ENCODE measurements at regions not wholly inside any gene's neighbourhood (a gene's known extent, or its start where the extent isn't known, plus 50 kb on each side); places are given as distances from the start of the nearest gene placed in this dataset.

- no peak for TF ChIP-seq EZH2 (IDR thresholded peaks at IDR 0.05; ENCODE audit: low read depth)
- TF ChIP-seq CTCF (conservative IDR thresholded peaks at IDR 0.05): no peak
- no peaks in the 10 kb centered on the region for H4K20me1 ChIP-seq (ENCODE audit: insufficient read depth)
- no peak overlapping the region for H3K27ac ChIP-seq
- H3K4me3 ChIP-seq: no peak overlapping the region
- no peak overlapping the region for H2AFZ ChIP-seq
- POLR2A ChIA-PET (ENCODE audit: unreplicated experiment): interaction anchor here (0.5 to 0.6 kb wide), 3 partner anchors 23 to 835 kb away, joined by 4 to 6 read pairs (median 5); no protein-coding TSS in a partner anchor
- no peaks in the 10 kb centered on the region for H3K9me3 ChIP-seq (ENCODE audit: insufficient read depth, low read depth)
- peaks cover 6% of the 10 kb centered on the region; the same call in 1 of the 2 replicates for H3K9me2 ChIP-seq (ENCODE audit: insufficient read depth)
- no peaks in the 10 kb centered on the region for H3K27me3 ChIP-seq (ENCODE audit: insufficient read depth, low read depth)
- no TSS peak for BruUV-seq (replicated peaks)
- no peaks in the 10 kb centered on the region for H3K79me2 ChIP-seq (ENCODE audit: low read depth)
- DNase-seq: no peak
- no peaks in the 10 kb centered on the region for H3F3A ChIP-seq (ENCODE audit: insufficient read depth, low read depth)
- no peaks in the 10 kb centered on the region for H3K4me1 ChIP-seq (replicated peaks; ENCODE audit: insufficient read depth)
- intact Hi-C loops (cut with micrococcal nuclease; ENCODE audit: unreplicated experiment): no loop called here
- no peaks in the 10 kb centered on the region for H3K36me3 ChIP-seq (ENCODE audit: low read depth)
- CTCF ChIA-PET: no interaction called here
- no peak overlapping the region for H3K4me2 ChIP-seq
Observed at GRCh38 chr3:176521531-176522175, 675.6 kb downstream of the TBL1XR1 start.

- H3F3A ChIP-seq (ENCODE audit: insufficient read depth, low read depth): no peaks in the 10 kb centered on the region
- H3K9me3 ChIP-seq (ENCODE audit: insufficient read depth, low read depth): 0 out of 2 replicates have a peak, but pooled peaks cover 8% of the 10 kb centered on the region
- no peak overlapping the region for H3K27ac ChIP-seq
- H3K36me3 ChIP-seq (ENCODE audit: low read depth): no peaks in the 10 kb centered on the region
- no peaks in the 10 kb centered on the region for H3K27me3 ChIP-seq (ENCODE audit: insufficient read depth, low read depth)
- no peaks in the 10 kb centered on the region for H3K4me1 ChIP-seq (replicated peaks; ENCODE audit: insufficient read depth)
- POLR2A ChIA-PET (ENCODE audit: unreplicated experiment): no interaction called here
- peak; percentile 93 for TF ChIP-seq CTCF (conservative IDR thresholded peaks at IDR 0.05)
- TF ChIP-seq EZH2 (IDR thresholded peaks at IDR 0.05; ENCODE audit: low read depth): no peak
- no peak overlapping the region for H3K4me2 ChIP-seq
- CTCF ChIA-PET: interaction anchor here (0.8 kb wide), 1 partner anchor 1871 kb away, joined by 3 read pairs; no protein-coding TSS in a partner anchor
- no peak overlapping the region for H3K4me3 ChIP-seq
- intact Hi-C loops (cut with micrococcal nuclease; ENCODE audit: unreplicated experiment): loop anchor here (1.0 to 10.0 kb wide), 2 partner anchors 425 to 1871 kb away; no protein-coding TSS in a partner anchor
- no peaks in the 10 kb centered on the region for H3K79me2 ChIP-seq (ENCODE audit: low read depth)
- no TSS peak for BruUV-seq (replicated peaks)
- peaks cover 8% of the 10 kb centered on the region; the same call in 1 of the 2 replicates for H3K9me2 ChIP-seq (ENCODE audit: insufficient read depth)
- no peaks in the 10 kb centered on the region for H4K20me1 ChIP-seq (ENCODE audit: insufficient read depth)
- DNase-seq: peak; percentile 25 to 43
- H2AFZ ChIP-seq: no peak overlapping the region
Observed at GRCh38 chr3:176514297-176514696, 683.0 kb downstream of the TBL1XR1 start.

- no peak for DNase-seq
- intact Hi-C loops (cut with micrococcal nuclease; ENCODE audit: unreplicated experiment): loop anchor here (1.0 to 10.0 kb wide), 2 partner anchors 426 to 1871 kb away; no protein-coding TSS in a partner anchor
- Histone ChIP-seq H3K4me1 (replicated peaks; ENCODE audit: insufficient read depth) (no peaks in the 10 kb centered on the region), H3K79me2 (ENCODE audit: low read depth) (no peaks in the 10 kb centered on the region), H3K27ac (no peak overlapping the region), H2AFZ (no peak overlapping the region), H3K9me2 (ENCODE audit: insufficient read depth) (peaks cover 8% of the 10 kb centered on the region; the same call in 1 of the 2 replicates), H3F3A (ENCODE audit: insufficient read depth, low read depth) (no peaks in the 10 kb centered on the region), H3K4me3 (no peak overlapping the region), H3K9me3 (ENCODE audit: insufficient read depth, low read depth) (0 out of 2 replicates have a peak, but pooled peaks cover 8% of the 10 kb centered on the region), H3K4me2 (no peak overlapping the region), H3K27me3 (ENCODE audit: insufficient read depth, low read depth) (no peaks in the 10 kb centered on the region), H4K20me1 (ENCODE audit: insufficient read depth) (no peaks in the 10 kb centered on the region), H3K36me3 (ENCODE audit: low read depth) (no peaks in the 10 kb centered on the region)
- ChIA-PET CTCF (no interaction called here), POLR2A (ENCODE audit: unreplicated experiment) (no interaction called here)
- BruUV-seq (replicated peaks): no TSS peak
- TF ChIP-seq CTCF (conservative IDR thresholded peaks at IDR 0.05): no peak
- no peak for TF ChIP-seq EZH2 (IDR thresholded peaks at IDR 0.05; ENCODE audit: low read depth)
Observed at GRCh38 chr3:176513604-176514003, 683.7 kb downstream of the TBL1XR1 start.

Measured in PC-9 (cell line).